ENCODE measurements at regions not wholly inside any gene's neighbourhood (a gene's known extent, or its start where the extent isn't known, plus 50 kb on each side); places are given as distances from the start of the nearest gene placed in this dataset.

- TF ChIP-seq CTCF (IDR thresholded peaks at IDR 0.05) (no peak), POLR2A (IDR thresholded peaks at IDR 0.05) (no peak)
Observed at GRCh38 chr5:4005335-4005734, 409.7 kb downstream of the IRX1 start.

Measured in thyroid gland (tissue), 4 donors.